ENCODE measurements at regions not wholly inside any gene's neighbourhood (a gene's known extent, or its start where the extent isn't known, plus 50 kb on each side); places are given as distances from the start of the nearest gene placed in this dataset.

GRCh38 chr10:36474456-36474855, 650.9 kb upstream of the ANKRD30A start:
- H3K4me3 ChIP-seq (ENCODE audit: low read depth, low read length), result no peak overlapping the region
- no peak for TF ChIP-seq CTCF (IDR thresholded peaks at IDR 0.05; ENCODE audit: low read depth, low read length, missing control alignments)
- DNase-seq (ENCODE audit: low read depth), result no peak

GRCh38 chr10:36473122-36473521, 652.3 kb upstream of the ANKRD30A start:
- DNase-seq (ENCODE audit: low read depth), result no peak
- TF ChIP-seq CTCF (IDR thresholded peaks at IDR 0.05; ENCODE audit: low read depth, low read length, missing control alignments), result no peak
- no peak overlapping the region for H3K4me3 ChIP-seq (ENCODE audit: low read depth, low read length)

- no peak for DNase-seq (ENCODE audit: low read depth)
- TF ChIP-seq CTCF (IDR thresholded peaks at IDR 0.05; ENCODE audit: low read depth, low read length, missing control alignments), result no peak
- no peak overlapping the region for H3K4me3 ChIP-seq (ENCODE audit: low read depth, low read length)
Observed at GRCh38 chr10:36469585-36469984, 655.8 kb upstream of the ANKRD30A start.

GRCh38 chr10:36468620-36469019, 656.8 kb upstream of the ANKRD30A start:
- no peak for DNase-seq (ENCODE audit: low read depth)
- TF ChIP-seq CTCF (IDR thresholded peaks at IDR 0.05; ENCODE audit: low read depth, low read length, missing control alignments), result no peak
- no peak overlapping the region for H3K4me3 ChIP-seq (ENCODE audit: low read depth, low read length)

- no peak for DNase-seq (ENCODE audit: low read depth)
- no peak for TF ChIP-seq CTCF (IDR thresholded peaks at IDR 0.05; ENCODE audit: low read depth, low read length, missing control alignments)
Observed at GRCh38 chr10:36465604-36466379, 659.6 kb upstream of the ANKRD30A start.

GRCh38 chr10:36464291-36464690, 661.1 kb upstream of the ANKRD30A start:
- no peak for DNase-seq (ENCODE audit: low read depth)
- TF ChIP-seq CTCF (IDR thresholded peaks at IDR 0.05; ENCODE audit: low read depth, low read length, missing control alignments), result no peak
- no peak overlapping the region for H3K4me3 ChIP-seq (ENCODE audit: low read depth, low read length)

More at GRCh38 chr10:36465604-36466379, 659.6 kb upstream of the ANKRD30A start:
- H3K4me3 ChIP-seq (ENCODE audit: low read depth, low read length), result no peak overlapping the region

GRCh38 chr10:36463390-36463789, 662.0 kb upstream of the ANKRD30A start:
- no peak for TF ChIP-seq CTCF (IDR thresholded peaks at IDR 0.05; ENCODE audit: low read depth, low read length, missing control alignments)
- no peak for DNase-seq (ENCODE audit: low read depth)
- H3K4me3 ChIP-seq (ENCODE audit: low read depth, low read length), result no peak overlapping the region
